ENCODE measurements at regions not wholly inside any gene's neighbourhood (a gene's known extent, or its start where the extent isn't known, plus 50 kb on each side); places are given as distances from the start of the nearest gene placed in this dataset.

- ChIA-PET POLR2A (ENCODE audit: low non-redundant PET) (no interaction called here), CTCF (no interaction called here)
- Histone ChIP-seq H3K9me3 (ENCODE audit: low read depth, low read length, poor library complexity, severe bottlenecking) (peaks cover 30% of the 10 kb centered on the region), H3K4me1 (ENCODE audit: insufficient read depth, low read length, poor library complexity, severe bottlenecking) (no peaks in the 10 kb centered on the region), H3K27me3 (replicated peaks; ENCODE audit: insufficient read depth, low read depth, low read length, poor library complexity) (no peaks in the 10 kb centered on the region), H3K36me3 (ENCODE audit: insufficient read depth, low read length, poor library complexity, severe bottlenecking) (no peaks in the 10 kb centered on the region), H3K27ac (ENCODE audit: low read depth, low read length, poor library complexity, severe bottlenecking) (no peak overlapping the region), H3K4me3 (ENCODE audit: low read depth, low read length, poor library complexity, severe bottlenecking) (no peak overlapping the region)
- intact Hi-C loops (cut with micrococcal nuclease; ENCODE audit: unreplicated experiment) = loop anchor here (1.0 kb wide), 1 partner anchor 12 kb away; no protein-coding TSS in a partner anchor
- TF ChIP-seq EZH2 (IDR thresholded peaks at IDR 0.05; ENCODE audit: borderline replicate concordance, low read depth, low read length, poor library complexity, severe bottlenecking) (no peak), CTCF (conservative IDR thresholded peaks at IDR 0.05; ENCODE audit: low read depth, low read length) (no peak)
- DNase-seq (ENCODE audit: low spot score) = no peak
- no TSS peak for BruUV-seq (replicated peaks)
Measured at GRCh38 chr2:103594823-103595222, 833.0 kb downstream of the TMEM182 start.

GRCh38 chr2:103605071-103605780, 843.4 kb downstream of the TMEM182 start:
- ChIA-PET POLR2A (ENCODE audit: low non-redundant PET) (no interaction called here), CTCF (no interaction called here)
- no TSS peak for BruUV-seq (replicated peaks)
- TF ChIP-seq EZH2 (IDR thresholded peaks at IDR 0.05; ENCODE audit: borderline replicate concordance, low read depth, low read length, poor library complexity, severe bottlenecking) = no peak
- no peak for TF ChIP-seq CTCF (conservative IDR thresholded peaks at IDR 0.05; ENCODE audit: low read depth, low read length)
- no peak for DNase-seq (ENCODE audit: low spot score)
- no peak overlapping the region for H3K4me3 ChIP-seq (ENCODE audit: low read depth, low read length, poor library complexity, severe bottlenecking)
- H3K9me3 ChIP-seq (ENCODE audit: low read depth, low read length, poor library complexity, severe bottlenecking) = peaks cover 26% of the 10 kb centered on the region
- intact Hi-C loops (cut with micrococcal nuclease; ENCODE audit: unreplicated experiment) = no loop called here
- no peaks in the 10 kb centered on the region for H3K4me1 ChIP-seq (ENCODE audit: insufficient read depth, low read length, poor library complexity, severe bottlenecking)
- H3K36me3 ChIP-seq (ENCODE audit: insufficient read depth, low read length, poor library complexity, severe bottlenecking) = no peaks in the 10 kb centered on the region
- no peak overlapping the region for H3K27ac ChIP-seq (ENCODE audit: low read depth, low read length, poor library complexity, severe bottlenecking)
- no peaks in the 10 kb centered on the region for H3K27me3 ChIP-seq (replicated peaks; ENCODE audit: insufficient read depth, low read depth, low read length, poor library complexity)

GRCh38 chr2:103615611-103616105, 853.8 kb downstream of the TMEM182 start:
- intact Hi-C loops (cut with micrococcal nuclease; ENCODE audit: unreplicated experiment) = no loop called here
- H3K27ac ChIP-seq (ENCODE audit: low read depth, low read length, poor library complexity, severe bottlenecking) = no peak overlapping the region
- no peak for TF ChIP-seq CTCF (conservative IDR thresholded peaks at IDR 0.05; ENCODE audit: low read depth, low read length)
- TF ChIP-seq EZH2 (IDR thresholded peaks at IDR 0.05; ENCODE audit: borderline replicate concordance, low read depth, low read length, poor library complexity, severe bottlenecking) = no peak
- no peak for DNase-seq (ENCODE audit: low spot score)
- no peaks in the 10 kb centered on the region for H3K4me1 ChIP-seq (ENCODE audit: insufficient read depth, low read length, poor library complexity, severe bottlenecking)
- H3K27me3 ChIP-seq (replicated peaks; ENCODE audit: insufficient read depth, low read depth, low read length, poor library complexity) = no peaks in the 10 kb centered on the region
- H3K4me3 ChIP-seq (ENCODE audit: low read depth, low read length, poor library complexity, severe bottlenecking) = no peak overlapping the region
- CTCF ChIA-PET = no interaction called here
- peaks cover 39% of the 10 kb centered on the region for H3K9me3 ChIP-seq (ENCODE audit: low read depth, low read length, poor library complexity, severe bottlenecking)
- H3K36me3 ChIP-seq (ENCODE audit: insufficient read depth, low read length, poor library complexity, severe bottlenecking) = no peaks in the 10 kb centered on the region
- POLR2A ChIA-PET (ENCODE audit: low non-redundant PET) = no interaction called here
- no TSS peak for BruUV-seq (replicated peaks)
